ENCODE measurements at regions not wholly inside any gene's neighbourhood (a gene's known extent, or its start where the extent isn't known, plus 50 kb on each side); places are given as distances from the start of the nearest gene placed in this dataset.

DNA sequence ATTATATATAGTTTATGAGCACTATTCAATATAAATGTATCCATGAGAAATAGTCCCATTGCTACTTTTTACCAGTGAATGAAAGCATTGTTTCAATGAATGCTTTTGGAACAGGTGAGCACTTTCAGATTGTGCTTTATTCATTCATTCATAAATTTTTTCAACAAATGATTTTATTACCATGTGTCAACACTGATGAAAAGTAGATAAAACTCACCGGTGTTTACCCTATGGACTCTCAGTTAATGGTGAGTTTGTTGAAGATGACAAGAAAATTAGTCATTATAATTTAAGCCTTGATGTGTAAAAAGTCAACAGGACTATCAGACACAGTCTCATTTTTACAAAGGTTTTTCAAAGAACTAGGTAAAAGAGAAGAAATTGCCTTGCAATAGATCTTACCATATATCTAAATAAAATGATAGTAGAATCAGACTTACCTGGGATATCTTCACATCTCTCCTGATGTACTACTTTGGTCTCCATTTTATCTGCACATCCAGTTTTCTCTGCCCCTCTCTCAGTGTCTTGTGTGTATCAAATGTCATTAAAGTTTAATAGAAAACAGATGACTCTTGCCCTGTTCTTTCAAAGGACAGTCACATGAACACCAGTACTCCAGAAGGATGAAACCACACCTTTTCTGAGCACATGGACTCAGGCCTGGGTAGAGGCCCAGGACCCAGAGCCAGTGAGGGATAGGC is 325.3 kb upstream of the RND3 start:
- Histone ChIP-seq H3K4me2 (ENCODE audit: insufficient read depth, low read length) (no peak overlapping the region), H2AFZ (ENCODE audit: low read depth, low read length) (no peak overlapping the region), H3K9ac (replicated peaks; ENCODE audit: extremely low read depth, insufficient read depth, low read length) (no peak overlapping the region), H3K36me3 (ENCODE audit: control insufficient read depth in 2 of 2, extremely low read depth in 1 of 2, insufficient read depth in 2 of 2, low read length in 2 of 2) (no peaks in the 10 kb centered on the region), H4K20me1 (replicated peaks; ENCODE audit: control insufficient read depth, extremely low read depth, insufficient read depth, low read length) (no peaks in the 10 kb centered on the region), H3K9me1 (replicated peaks; ENCODE audit: control insufficient read depth, extremely low read depth, insufficient read depth, low read length) (no peaks in the 10 kb centered on the region), H3K27me3 (ENCODE audit: control insufficient read depth in 2 of 2, insufficient read depth in 2 of 2, low read length in 2 of 2) (no peaks in the 10 kb centered on the region), H3K79me2 (ENCODE audit: control insufficient read depth, insufficient read depth, low read length) (no peaks in the 10 kb centered on the region), H3K4me3 (replicated peaks in 1 of 3; ENCODE audit: insufficient read depth in 1 of 3, low read depth in 1 of 3, low read length in 3 of 3) (no peak overlapping the region), H3K9me3 (replicated peaks; ENCODE audit: control insufficient read depth, insufficient read depth, low read length) (no peaks in the 10 kb centered on the region), H3K4me1 (ENCODE audit: control insufficient read depth, extremely low read depth, insufficient read depth, low read length) (no peaks in the 10 kb centered on the region), H3K27ac (ENCODE audit: insufficient read depth, low read depth, low read length) (no peak overlapping the region)
- DNase-seq (ENCODE audit: low read depth, low spot score) (no peak), FAIRE-seq (no peak)
- no TSS peak for BruUV-seq (replicated peaks)
- ChIA-PET POLR2A (no interaction called here), CTCF (no interaction called here)
- TF ChIP-seq MYC (IDR thresholded peaks at IDR 0.05; ENCODE audit: low read depth, low read length) (no peak), JUN (IDR thresholded peaks at IDR 0.05; ENCODE audit: borderline replicate concordance, insufficient read depth, insufficient read length, low read depth) (no peak), FOS (IDR thresholded peaks at IDR 0.05; ENCODE audit: borderline replicate concordance, insufficient read depth, low read length) (no peak), EZH2 (IDR thresholded peaks at IDR 0.05; ENCODE audit: borderline replicate concordance, low read depth, low read length, severe bottlenecking) (no peak), GATA2 (IDR thresholded peaks at IDR 0.05; ENCODE audit: insufficient read depth, insufficient read length, low read depth, low read length) (no peak), POLR2AphosphoS5 (IDR thresholded peaks at IDR 0.05; ENCODE audit: insufficient read depth, low read depth, low read length) (no peak), POLR2A (IDR thresholded peaks at IDR 0.05; ENCODE audit: low read depth, low read length) (no peak)
- TF ChIP-seq, protein P1, sequence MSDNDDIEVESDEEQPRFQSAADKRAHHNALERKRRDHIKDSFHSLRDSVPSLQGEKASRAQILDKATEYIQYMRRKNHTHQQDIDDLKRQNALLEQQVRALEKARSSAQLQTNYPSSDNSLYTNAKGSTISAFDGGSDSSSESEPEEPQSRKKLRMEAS (IDR thresholded peaks at IDR 0.05; ENCODE audit: insufficient read depth, insufficient read length), result no peak
- TF ChIP-seq, protein P2, sequence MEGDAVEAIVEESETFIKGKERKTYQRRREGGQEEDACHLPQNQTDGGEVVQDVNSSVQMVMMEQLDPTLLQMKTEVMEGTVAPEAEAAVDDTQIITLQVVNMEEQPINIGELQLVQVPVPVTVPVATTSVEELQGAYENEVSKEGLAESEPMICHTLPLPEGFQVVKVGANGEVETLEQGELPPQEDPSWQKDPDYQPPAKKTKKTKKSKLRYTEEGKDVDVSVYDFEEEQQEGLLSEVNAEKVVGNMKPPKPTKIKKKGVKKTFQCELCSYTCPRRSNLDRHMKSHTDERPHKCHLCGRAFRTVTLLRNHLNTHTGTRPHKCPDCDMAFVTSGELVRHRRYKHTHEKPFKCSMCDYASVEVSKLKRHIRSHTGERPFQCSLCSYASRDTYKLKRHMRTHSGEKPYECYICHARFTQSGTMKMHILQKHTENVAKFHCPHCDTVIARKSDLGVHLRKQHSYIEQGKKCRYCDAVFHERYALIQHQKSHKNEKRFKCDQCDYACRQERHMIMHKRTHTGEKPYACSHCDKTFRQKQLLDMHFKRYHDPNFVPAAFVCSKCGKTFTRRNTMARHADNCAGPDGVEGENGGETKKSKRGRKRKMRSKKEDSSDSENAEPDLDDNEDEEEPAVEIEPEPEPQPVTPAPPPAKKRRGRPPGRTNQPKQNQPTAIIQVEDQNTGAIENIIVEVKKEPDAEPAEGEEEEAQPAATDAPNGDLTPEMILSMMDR (IDR thresholded peaks at IDR 0.05; ENCODE audit: extremely low read depth in 1 of 2, insufficient read depth in 1 of 2, low read depth in 1 of 2, low read length in 2 of 2), result no peak
- dilution Hi-C loops (cut with MboI; ENCODE audit: extremely low pct_ligation_motif_present, low sequenced_read_pairs), result no loop called here
- intact Hi-C loops (cut with micrococcal nuclease), result no loop called here

All from endothelial cell of umbilical vein (primary cell).